ENCODE measurements at regions not wholly inside any gene's neighbourhood (a gene's known extent, or its start where the extent isn't known, plus 50 kb on each side); places are given as distances from the start of the nearest gene placed in this dataset.

- 43% methylated on average over 14 of the region's 15 CpGs for WGBS (ENCODE audit: insufficient coverage, insufficient replicate concordance, low lambda C conversion rate, missing lambda C conversion rate)
- no TSS peak for BruUV-seq (replicated peaks)
- TF ChIP-seq SMARCA5 (IDR thresholded peaks at IDR 0.05), result no peak
- no peak for TF ChIP-seq HSF1 (IDR thresholded peaks at IDR 0.05; ENCODE audit: low read depth, low read length)
- no peak for TF ChIP-seq CBX5 (IDR thresholded peaks at IDR 0.05; ENCODE audit: low read depth)
- no peak for TF ChIP-seq JUND (IDR thresholded peaks at IDR 0.05; ENCODE audit: low read depth, low read length)
- no peak for TF ChIP-seq SIX5 (IDR thresholded peaks at IDR 0.05; ENCODE audit: low read depth, low read length, severe bottlenecking)
- TF ChIP-seq CREB1 (IDR thresholded peaks at IDR 0.05; ENCODE audit: low read depth), result no peak
Measured at GRCh38 chr18:37668971-37669747, 103.6 kb upstream of the CELF4 start.

DNA sequence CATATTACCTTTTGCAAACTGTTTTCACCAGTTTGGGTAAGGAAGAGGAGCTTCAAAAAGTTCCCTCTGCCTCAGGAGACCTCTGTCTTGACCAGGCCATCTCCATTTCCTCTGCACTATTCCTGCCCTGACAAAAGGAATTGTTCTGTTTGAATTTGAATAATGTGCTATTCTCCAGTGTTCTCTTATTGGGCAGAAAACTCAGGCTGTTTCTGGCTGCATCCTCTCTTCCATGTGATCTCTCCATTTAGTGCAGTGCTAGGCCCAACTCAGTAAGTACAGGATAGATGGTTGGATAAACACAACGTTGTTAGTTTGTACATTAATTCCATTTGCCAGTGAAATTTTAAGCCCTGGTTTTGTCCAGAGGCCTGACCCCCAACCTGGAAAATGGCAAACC is 102.2 kb upstream of the CELF4 start:
- no TSS peak for BruUV-seq (replicated peaks)
- RAD21 ChIA-PET (ENCODE audit: unreplicated experiment), result no interaction called here
- Histone ChIP-seq H3K36me3 (ENCODE audit: control insufficient read depth in 2 of 2, insufficient read depth in 2 of 2, low read length in 1 of 2) (no peaks in the 10 kb centered on the region), H3K27me3 (replicated peaks in 1 of 2; ENCODE audit: control insufficient read depth in 2 of 2, insufficient read depth in 2 of 2, low read length in 1 of 2) (no peaks in the 10 kb centered on the region; a peak in 1 of 4 replicates), H2AFZ (ENCODE audit: control insufficient read depth, low read depth, low read length) (no peak overlapping the region), H3K4me2 (ENCODE audit: control insufficient read depth, insufficient read depth) (no peak overlapping the region), H3K9me3 (replicated peaks; ENCODE audit: control insufficient read depth, insufficient read depth, low read length) (no peaks in the 10 kb centered on the region), H3K4me1 (ENCODE audit: control insufficient read depth, insufficient read depth, low read length) (no peaks in the 10 kb centered on the region), H3K27ac (ENCODE audit: control insufficient read depth, insufficient read depth) (no peak overlapping the region), H3K79me2 (ENCODE audit: control insufficient read depth, insufficient read depth, low read length) (no peaks in the 10 kb centered on the region), H4K20me1 (ENCODE audit: control insufficient read depth, insufficient read depth) (no peaks in the 10 kb centered on the region), H3K9ac (ENCODE audit: control insufficient read depth, insufficient read depth, low read length) (no peak overlapping the region), H3K4me3 (no peak overlapping the region)
- POLR2A ChIA-PET, result no interaction called here
- 25% methylated on average over 1 of the region's 1 CpG for WGBS (ENCODE audit: insufficient coverage, insufficient replicate concordance, low lambda C conversion rate, missing lambda C conversion rate)
- SMC1A ChIA-PET (ENCODE audit: uncharacterized antibody, unreplicated experiment), result no interaction called here
- FAIRE-seq (no peak), ATAC-seq (no peak), DNase-seq (ENCODE audit: low read depth, low spot score) (no peak)
- in situ Hi-C loops (cut with MboI), result no loop called here
- CTCF ChIA-PET, result no interaction called here
- intact Hi-C loops (cut with micrococcal nuclease; ENCODE audit: unreplicated experiment), result no loop called here
- TF ChIP-seq, protein P1, sequence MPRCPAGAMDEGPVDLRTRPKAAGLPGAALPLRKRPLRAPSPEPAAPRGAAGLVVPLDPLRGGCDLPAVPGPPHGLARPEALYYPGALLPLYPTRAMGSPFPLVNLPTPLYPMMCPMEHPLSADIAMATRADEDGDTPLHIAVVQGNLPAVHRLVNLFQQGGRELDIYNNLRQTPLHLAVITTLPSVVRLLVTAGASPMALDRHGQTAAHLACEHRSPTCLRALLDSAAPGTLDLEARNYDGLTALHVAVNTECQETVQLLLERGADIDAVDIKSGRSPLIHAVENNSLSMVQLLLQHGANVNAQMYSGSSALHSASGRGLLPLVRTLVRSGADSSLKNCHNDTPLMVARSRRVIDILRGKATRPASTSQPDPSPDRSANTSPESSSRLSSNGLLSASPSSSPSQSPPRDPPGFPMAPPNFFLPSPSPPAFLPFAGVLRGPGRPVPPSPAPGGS (IDR thresholded peaks at IDR 0.05; ENCODE audit: borderline replicate concordance, insufficient read depth, low read depth, low read length, poor library complexity, severe bottlenecking), result no peak
- TF ChIP-seq, protein P2, sequence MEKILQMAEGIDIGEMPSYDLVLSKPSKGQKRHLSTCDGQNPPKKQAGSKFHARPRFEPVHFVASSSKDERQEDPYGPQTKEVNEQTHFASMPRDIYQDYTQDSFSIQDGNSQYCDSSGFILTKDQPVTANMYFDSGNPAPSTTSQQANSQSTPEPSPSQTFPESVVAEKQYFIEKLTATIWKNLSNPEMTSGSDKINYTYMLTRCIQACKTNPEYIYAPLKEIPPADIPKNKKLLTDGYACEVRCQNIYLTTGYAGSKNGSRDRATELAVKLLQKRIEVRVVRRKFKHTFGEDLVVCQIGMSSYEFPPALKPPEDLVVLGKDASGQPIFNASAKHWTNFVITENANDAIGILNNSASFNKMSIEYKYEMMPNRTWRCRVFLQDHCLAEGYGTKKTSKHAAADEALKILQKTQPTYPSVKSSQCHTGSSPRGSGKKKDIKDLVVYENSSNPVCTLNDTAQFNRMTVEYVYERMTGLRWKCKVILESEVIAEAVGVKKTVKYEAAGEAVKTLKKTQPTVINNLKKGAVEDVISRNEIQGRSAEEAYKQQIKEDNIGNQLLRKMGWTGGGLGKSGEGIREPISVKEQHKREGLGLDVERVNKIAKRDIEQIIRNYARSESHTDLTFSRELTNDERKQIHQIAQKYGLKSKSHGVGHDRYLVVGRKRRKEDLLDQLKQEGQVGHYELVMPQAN (conservative IDR thresholded peaks at IDR 0.05), result no peak
- no peak for TF ChIP-seq DPF2 (IDR thresholded peaks at IDR 0.05)
- no peak for TF ChIP-seq ZZZ3 (IDR thresholded peaks at IDR 0.05; ENCODE audit: control insufficient read depth, insufficient read length, low read depth)
- TF ChIP-seq NRF1 (conservative IDR thresholded peaks at IDR 0.05; ENCODE audit: low read depth, low read length), result no peak
- no peak for TF ChIP-seq ZNF24 (IDR thresholded peaks at IDR 0.05)

More at GRCh38 chr18:37668971-37669747, 103.6 kb upstream of the CELF4 start:
- no peak overlapping the region for H2AFZ ChIP-seq (ENCODE audit: control insufficient read depth, low read depth, low read length)
- ChIA-PET RAD21 (ENCODE audit: unreplicated experiment) (no interaction called here), SMC1A (ENCODE audit: uncharacterized antibody, unreplicated experiment) (no interaction called here), POLR2A (no interaction called here), CTCF (no interaction called here)
- H3K9ac ChIP-seq (ENCODE audit: control insufficient read depth, insufficient read depth, low read length), result no peak overlapping the region
- no peaks in the 10 kb centered on the region for H3K79me2 ChIP-seq (ENCODE audit: control insufficient read depth, insufficient read depth, low read length)
- H4K20me1 ChIP-seq (ENCODE audit: control insufficient read depth, insufficient read depth), result no peaks in the 10 kb centered on the region
- H3K4me3 ChIP-seq, result no peak overlapping the region
- H3K27me3 ChIP-seq (replicated peaks in 1 of 2; ENCODE audit: control insufficient read depth in 2 of 2, insufficient read depth in 2 of 2, low read length in 1 of 2), result no peaks in the 10 kb centered on the region; a peak in 1 of 4 replicates
- DNase-seq (ENCODE audit: low read depth, low spot score), result no peak
- intact Hi-C loops (cut with micrococcal nuclease; ENCODE audit: unreplicated experiment), result no loop called here
- no peak for FAIRE-seq
- H3K9me3 ChIP-seq (replicated peaks; ENCODE audit: control insufficient read depth, insufficient read depth, low read length), result no peaks in the 10 kb centered on the region
- no peaks in the 10 kb centered on the region for H3K4me1 ChIP-seq (ENCODE audit: control insufficient read depth, insufficient read depth, low read length)
- H3K27ac ChIP-seq (ENCODE audit: control insufficient read depth, insufficient read depth), result no peak overlapping the region
- in situ Hi-C loops (cut with MboI), result no loop called here
- H3K36me3 ChIP-seq (ENCODE audit: control insufficient read depth in 2 of 2, insufficient read depth in 2 of 2, low read length in 1 of 2), result no peaks in the 10 kb centered on the region
- no peak overlapping the region for H3K4me2 ChIP-seq (ENCODE audit: control insufficient read depth, insufficient read depth)
- no peak for ATAC-seq

Measured in GM12878 (cell line).